ENCODE measurements at regions not wholly inside any gene's neighbourhood (a gene's known extent, or its start where the extent isn't known, plus 50 kb on each side); places are given as distances from the start of the nearest gene placed in this dataset.
A peak's percentile ranks its signal among the peaks of the same experiment; 100 is the strongest.
"Not testable (repeated sequence)": the region's sequence is repeated elsewhere in the genome, so short reads cannot be mapped to it uniquely, and the experiment has no call there.

DNA sequence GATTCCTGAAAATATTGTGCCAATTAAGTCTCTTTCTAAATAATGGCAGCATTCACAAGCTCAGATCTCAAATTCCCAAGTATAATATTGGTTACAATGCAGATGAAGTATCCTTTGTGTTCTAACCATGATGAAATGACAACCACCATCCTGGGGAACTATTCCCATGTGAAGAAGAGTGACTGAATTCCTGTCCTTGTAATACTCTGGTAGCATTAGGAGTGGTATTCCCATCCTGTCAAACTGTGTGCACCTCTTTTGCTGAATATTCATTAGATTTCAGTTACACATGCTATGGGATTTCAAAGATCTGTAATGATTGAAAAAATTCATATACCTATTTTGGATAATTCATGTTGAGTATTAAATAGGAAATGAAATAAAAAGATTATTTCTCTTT lies 86.1 kb upstream of the SMIM30 start:
- no peak for DNase-seq

DNA sequence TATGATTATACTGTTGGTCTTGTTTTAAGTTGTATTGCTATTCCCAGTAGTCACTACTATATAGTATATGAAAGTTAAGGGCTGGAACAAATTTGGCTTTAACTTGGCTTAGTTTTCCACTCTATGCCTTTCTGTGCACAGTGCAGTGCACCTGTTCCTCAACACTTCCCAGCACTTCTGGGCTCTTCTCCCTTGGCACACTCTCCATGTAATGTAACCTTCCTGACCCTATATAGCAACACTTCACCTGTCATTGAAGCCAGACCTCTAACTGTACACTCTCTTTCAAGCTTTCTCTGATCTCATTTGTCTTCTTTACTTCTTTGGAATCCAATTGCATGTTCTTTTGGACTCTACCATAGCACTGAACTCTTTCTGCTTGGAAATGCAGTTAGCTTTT lies 83.9 kb upstream of the SMIM30 start:
- DNase-seq = peak; percentile 85

DNA sequence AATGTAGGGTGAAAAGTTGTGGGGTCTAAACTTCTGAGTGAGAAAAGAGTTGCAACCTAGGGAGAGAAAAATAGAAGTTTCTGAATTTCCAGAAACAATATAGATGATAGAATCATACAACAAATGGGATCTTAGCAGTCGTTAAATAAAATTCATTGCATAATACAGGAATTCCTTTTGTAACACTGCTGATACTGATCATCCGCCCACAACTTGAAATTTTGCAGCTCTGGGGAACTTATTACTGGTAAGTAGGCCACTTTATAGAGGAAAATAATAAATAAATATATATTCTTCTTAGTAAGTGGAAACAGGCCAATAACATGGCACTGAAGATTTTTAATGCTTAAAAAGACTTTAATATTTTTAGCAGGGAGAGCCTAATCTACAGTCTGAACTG lies 81.9 kb upstream of the SMIM30 start:
- no peak for DNase-seq

DNA sequence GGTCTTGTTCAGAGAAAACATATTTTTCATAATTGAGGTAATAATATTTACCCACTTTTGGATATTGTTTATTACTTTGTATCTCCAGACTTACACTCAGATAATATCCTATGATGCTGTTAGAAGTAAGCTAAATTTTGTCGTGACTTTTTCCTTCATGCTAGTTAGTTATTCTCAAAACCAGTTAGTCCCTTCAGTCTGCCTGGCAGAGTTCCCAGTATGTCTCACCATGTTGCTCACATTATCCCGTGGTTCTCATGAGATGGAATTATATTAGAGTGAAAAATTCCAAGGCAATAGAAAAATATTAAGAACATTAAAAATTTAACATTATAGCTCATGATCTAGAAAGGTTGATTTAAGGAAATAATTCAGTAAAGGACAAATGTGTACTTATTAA lies 81.5 kb upstream of the SMIM30 start:
- no peak for DNase-seq

DNA sequence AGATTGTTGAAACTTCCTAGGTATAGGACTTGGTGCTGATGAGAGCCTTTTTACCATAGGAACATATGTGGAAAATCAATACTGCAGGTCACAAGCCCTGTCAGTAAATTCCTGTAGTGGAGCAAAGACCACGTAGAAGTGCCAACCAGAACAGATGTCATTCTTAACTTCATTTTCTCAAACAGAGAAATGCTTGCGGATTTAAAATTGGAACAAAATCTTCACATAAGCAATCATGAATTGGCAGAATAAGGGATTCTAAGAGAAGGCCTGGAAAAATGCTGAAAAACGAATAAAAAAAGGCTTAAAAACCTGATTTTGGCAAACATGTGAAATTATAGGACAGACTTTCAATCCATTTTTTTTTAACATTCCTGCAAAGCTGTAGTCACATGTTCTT lies 80.8 kb upstream of the SMIM30 start:
- no peak for DNase-seq

DNA sequence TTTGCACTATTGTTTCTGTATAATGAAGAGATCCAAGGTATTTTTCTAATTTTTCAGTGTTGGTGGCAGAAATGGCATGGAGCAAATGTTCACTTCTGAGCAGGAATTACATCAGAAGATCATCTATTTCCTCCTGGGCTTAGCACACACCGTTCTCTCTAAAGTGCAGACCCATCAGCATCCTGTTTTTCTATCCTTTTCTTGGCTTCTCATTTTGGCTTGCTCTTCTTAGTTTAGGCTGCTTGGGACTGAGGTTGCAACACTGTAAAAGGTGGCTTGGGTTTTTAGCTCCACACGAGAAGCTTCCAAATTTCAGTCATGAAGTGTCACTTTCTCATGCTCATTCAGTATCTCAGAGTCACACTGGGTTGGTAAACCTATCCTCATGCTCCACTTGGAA lies 79.9 kb upstream of the SMIM30 start:
- no peak for DNase-seq

DNA sequence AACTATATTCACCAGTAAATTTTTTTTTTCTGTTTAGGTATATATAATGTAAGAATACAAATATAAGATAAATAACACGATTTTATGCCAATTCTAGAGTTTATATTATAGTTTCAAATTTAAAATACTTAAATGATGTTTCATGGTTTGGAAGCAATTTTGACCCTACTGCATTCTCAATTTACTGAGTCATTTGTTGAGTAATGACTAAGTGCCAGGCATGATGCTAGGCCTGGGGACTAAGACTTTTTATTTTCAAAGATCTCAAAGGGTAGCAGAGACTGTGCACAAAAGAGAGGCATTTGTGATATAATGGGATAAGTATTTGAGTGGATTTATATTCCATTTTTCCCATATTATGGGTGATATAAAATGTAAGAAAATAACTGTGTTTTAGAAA lies 78.9 kb upstream of the SMIM30 start:
- no peak for DNase-seq

DNA sequence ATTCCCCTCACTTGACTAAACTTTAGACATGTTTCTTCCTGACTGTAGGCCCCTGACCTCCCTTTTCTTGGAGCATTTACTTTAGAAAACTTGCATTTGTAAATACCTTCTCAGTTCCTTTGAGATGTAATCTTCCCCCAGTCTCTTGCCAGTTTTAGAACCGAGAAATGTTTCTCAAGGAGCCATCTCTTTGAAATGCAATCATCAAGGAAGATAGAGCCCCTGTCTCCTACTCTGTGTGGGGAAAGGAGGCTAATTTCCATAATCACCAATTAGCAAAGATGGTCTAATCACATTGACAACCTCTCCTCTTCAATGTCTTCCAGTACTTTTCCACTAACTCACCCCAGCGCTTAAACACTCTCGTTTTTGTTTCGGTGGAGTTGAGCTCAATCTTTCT lies 70.0 kb upstream of the SMIM30 start:
- no peak for DNase-seq

DNA sequence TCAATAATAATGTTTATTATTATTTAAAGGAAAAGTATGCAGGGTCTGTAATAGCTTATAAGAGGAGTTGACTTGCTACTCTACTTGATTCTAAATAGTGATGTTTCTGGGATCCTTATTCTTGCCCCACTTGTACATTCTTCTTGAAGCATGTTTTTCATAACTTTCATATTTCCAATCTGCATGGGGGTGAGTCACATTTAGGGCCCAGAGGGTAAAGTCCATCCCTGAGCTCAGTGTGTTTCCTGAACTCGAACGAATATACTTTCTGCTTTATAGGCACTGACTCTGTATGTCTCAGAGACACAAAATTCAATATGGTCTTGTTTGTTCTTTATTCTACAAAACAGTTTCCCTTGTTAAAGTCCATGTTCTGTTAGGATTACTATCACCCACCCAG lies 61.0 kb upstream of the SMIM30 start:
- DNase-seq = no peak

DNA sequence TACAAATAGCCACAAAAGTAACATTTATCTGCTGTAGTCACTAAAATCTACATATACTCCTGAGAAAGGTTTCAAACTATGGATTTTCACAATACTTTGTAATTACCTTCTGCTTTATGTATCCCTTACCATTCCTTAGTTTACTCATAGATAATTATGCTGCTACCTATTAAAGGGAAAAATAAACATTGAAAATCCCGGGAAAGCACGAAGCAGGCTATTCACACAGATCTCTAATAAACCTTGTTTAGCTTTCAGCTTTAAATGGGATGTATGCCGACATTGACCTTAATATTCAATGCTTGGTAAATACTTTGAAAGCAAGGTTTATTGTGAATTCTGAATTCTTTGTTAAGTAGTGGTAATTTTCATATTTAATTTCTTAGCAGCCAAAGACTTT lies 58.5 kb upstream of the SMIM30 start:
- no peak for DNase-seq

DNA sequence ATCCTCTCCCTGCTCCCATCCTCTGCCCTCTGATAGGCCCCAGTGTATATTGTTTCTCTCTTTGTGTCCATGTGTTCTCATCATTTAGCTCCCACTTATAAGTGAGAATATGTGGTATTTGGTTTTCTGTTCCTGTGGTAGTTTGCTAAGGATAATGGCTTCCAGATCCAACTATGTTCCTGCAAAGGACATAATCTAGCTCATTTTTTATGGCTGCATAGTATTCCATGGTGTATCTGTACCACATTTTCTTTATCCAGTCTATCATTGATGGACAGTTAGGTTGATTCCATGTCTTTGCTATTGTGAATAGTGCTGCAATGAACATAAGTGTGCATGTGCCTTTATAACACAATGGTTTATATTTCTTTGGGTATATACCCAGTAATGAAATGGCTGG lies 57.8 kb upstream of the SMIM30 start:
- DNase-seq = not testable (repeated sequence)

DNA sequence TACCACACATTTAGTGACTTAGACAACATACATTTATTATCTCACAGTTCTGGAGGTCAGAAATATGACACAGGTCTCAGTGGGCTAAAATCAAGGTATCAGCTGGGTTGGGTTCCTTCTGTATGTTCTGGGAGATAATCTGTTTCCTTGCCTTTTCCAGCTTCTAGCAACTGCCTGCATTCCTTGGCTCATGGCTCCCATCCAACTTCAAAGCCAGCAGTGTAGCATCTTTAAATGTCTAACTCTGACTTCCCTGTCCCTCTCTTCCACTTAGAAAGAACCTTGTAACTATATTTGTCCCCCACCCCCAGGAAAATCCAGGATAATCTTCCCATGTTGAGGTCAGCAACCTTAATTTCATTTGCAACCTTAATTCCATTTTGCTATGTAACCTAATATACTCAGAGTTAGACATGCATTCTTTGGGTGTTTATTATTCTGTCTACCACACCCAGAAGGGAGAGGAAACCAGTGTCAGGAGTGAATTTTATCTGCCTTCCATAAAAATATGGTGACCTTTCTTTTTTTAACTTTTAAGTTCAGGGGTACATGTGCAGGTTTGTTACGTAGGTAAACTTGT lies 57.3 kb upstream of the SMIM30 start:
- DNase-seq = no peak

DNA sequence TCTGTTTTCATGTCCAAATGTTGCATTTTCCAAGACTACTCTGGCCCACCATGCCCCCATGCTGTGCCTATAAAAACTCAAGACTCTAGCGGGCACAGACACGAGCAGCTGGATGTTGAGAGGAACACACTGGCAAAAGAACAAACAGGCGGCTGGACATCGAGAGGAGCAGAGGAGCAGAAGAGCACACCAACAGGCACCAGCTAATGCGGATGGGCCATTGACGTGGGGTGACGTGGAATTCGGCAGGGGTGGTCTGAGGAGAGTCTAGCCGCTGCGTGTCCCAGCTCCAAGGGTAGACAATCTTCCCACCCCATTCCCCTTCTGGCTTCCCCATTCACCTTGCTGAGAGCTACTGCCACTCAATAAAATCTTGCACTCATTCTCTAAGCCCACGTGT lies 54.4 kb upstream of the SMIM30 start:
- no peak for DNase-seq

DNA sequence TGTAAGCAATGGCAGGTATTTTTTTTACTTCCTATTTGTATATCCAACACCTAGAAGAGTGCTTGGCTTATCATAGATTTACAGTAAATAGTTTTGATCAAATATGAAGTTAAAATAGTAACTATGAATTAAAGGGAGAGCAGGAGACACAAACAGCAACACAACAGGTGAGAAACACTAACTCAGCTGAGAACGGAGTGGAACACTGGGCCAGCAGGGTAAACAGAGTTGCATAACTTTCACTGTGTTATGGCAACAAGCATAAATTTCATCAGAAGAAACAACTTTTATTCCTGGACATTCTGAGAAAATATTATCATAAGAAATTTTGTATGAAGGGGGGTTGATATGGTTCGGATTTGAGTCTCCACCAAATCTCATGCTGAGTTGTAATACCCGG lies 52.2 kb upstream of the SMIM30 start:
- no peak for DNase-seq
